Suppressor macrophage (primary cell): ENCODE measurements at regions not wholly inside any gene's neighbourhood (a gene's known extent, or its start where the extent isn't known, plus 50 kb on each side); places are given as distances from the start of the nearest gene placed in this dataset.

Source experiments
- DNase-seq, 4 experiments: peaks; one replicate each; pipeline ENCODE4 v3.0.0-alpha.2; 2020 to 2022

GRCh38 chr15:72919936-72920465 lies 132.3 kb upstream of the NEO1 start:
- DNase-seq, result no peak

- DNase-seq, result no peak
These were observed 133.3 kb upstream of the ADPGK start for GRCh38 chr15:72916897-72917296.

- no peak for DNase-seq
These were observed 132.8 kb upstream of the ADPGK start for GRCh38 chr15:72916378-72916777.

- no peak for DNase-seq
These were observed 132.3 kb upstream of the ADPGK start for GRCh38 chr15:72915843-72916242.

GRCh38 chr15:72912996-72913395 lies 129.4 kb upstream of the ADPGK start:
- DNase-seq, result no peak

GRCh38 chr15:72912121-72912520 lies 128.6 kb upstream of the ADPGK start:
- DNase-seq, result no peak

- DNase-seq, result no peak
These were observed 128.1 kb upstream of the ADPGK start for GRCh38 chr15:72911626-72912025.

- no peak for DNase-seq
These were observed 125.2 kb upstream of the ADPGK start for GRCh38 chr15:72908713-72909112.

- DNase-seq, result no peak
These were observed 124.2 kb upstream of the ADPGK start for GRCh38 chr15:72907733-72908132.

- no peak for DNase-seq
These were observed 119.3 kb upstream of the ADPGK start for GRCh38 chr15:72902919-72903260.

- DNase-seq, result no peak
These were observed 118.8 kb upstream of the ADPGK start for GRCh38 chr15:72902245-72902918.

GRCh38 chr15:72892986-72893385 lies 109.4 kb upstream of the ADPGK start:
- no peak for DNase-seq

- no peak for DNase-seq
These were observed 106.5 kb upstream of the ADPGK start for GRCh38 chr15:72890043-72890442.

- no peak for DNase-seq
These were observed 106.0 kb upstream of the ADPGK start for GRCh38 chr15:72889545-72889944.

- no peak for DNase-seq
These were observed 105.3 kb upstream of the ADPGK start for GRCh38 chr15:72888811-72889210.

GRCh38 chr15:72888211-72888610 lies 104.7 kb upstream of the ADPGK start:
- DNase-seq, result no peak

- no peak for DNase-seq
These were observed 103.8 kb upstream of the ADPGK start for GRCh38 chr15:72887376-72887775.

GRCh38 chr15:72884311-72884710 lies 100.8 kb upstream of the ADPGK start:
- no peak for DNase-seq

GRCh38 chr15:72873379-72874233 lies 90.0 kb upstream of the ADPGK start:
- DNase-seq, result no peak

GRCh38 chr15:72872066-72872845 lies 88.7 kb upstream of the ADPGK start:
- no peak for DNase-seq

GRCh38 chr15:72866866-72867616 lies 83.5 kb upstream of the ADPGK start:
- DNase-seq, result no peak

GRCh38 chr15:72866182-72866581 lies 82.6 kb upstream of the ADPGK start:
- no peak for DNase-seq
